ENCODE measurements at regions not wholly inside any gene's neighbourhood (a gene's known extent, or its start where the extent isn't known, plus 50 kb on each side); places are given as distances from the start of the nearest gene placed in this dataset.

DNA sequence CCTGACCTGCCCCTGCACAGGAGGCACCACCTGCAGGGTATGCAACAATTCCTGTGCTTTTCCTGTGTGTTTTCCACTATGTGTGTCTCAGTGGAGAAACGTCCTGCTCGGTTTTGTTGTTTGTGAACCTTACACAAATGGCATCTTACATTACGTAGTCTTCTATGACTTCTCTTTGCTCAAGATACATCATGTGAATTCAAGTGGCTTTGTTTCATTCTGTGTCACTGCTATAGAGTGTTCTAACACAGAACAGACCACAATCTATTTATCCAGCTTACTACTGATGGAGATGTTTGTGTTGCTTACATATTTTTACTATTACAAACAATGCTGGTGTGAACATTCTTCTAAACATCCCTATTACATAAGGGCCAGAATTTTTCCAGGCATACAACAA, 97.7 kb downstream of the ANKRD10 start:
- TF ChIP-seq, protein P1, sequence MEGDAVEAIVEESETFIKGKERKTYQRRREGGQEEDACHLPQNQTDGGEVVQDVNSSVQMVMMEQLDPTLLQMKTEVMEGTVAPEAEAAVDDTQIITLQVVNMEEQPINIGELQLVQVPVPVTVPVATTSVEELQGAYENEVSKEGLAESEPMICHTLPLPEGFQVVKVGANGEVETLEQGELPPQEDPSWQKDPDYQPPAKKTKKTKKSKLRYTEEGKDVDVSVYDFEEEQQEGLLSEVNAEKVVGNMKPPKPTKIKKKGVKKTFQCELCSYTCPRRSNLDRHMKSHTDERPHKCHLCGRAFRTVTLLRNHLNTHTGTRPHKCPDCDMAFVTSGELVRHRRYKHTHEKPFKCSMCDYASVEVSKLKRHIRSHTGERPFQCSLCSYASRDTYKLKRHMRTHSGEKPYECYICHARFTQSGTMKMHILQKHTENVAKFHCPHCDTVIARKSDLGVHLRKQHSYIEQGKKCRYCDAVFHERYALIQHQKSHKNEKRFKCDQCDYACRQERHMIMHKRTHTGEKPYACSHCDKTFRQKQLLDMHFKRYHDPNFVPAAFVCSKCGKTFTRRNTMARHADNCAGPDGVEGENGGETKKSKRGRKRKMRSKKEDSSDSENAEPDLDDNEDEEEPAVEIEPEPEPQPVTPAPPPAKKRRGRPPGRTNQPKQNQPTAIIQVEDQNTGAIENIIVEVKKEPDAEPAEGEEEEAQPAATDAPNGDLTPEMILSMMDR (IDR thresholded peaks at IDR 0.05 in 4 of 5, conservative IDR thresholded peaks at IDR 0.05 in 1 of 5): no peak
- no peak for TF ChIP-seq POLR2A (IDR thresholded peaks at IDR 0.05)

Data from gastrocnemius medialis (tissue), 4 donors.